ENCODE measurements at regions not wholly inside any gene's neighbourhood (a gene's known extent, or its start where the extent isn't known, plus 50 kb on each side); places are given as distances from the start of the nearest gene placed in this dataset.

- DNase-seq = no peak
These were observed 370.4 kb upstream of the CDIN1 start for GRCh38 chr15:36208868-36209582.

GRCh38 chr15:36210426-36210825 lies 369.0 kb upstream of the CDIN1 start:
- DNase-seq = no peak

GRCh38 chr15:36218322-36218721 lies 361.1 kb upstream of the CDIN1 start:
- DNase-seq = no peak

- DNase-seq = no peak
These were observed 360.4 kb upstream of the CDIN1 start for GRCh38 chr15:36218991-36219390.

- DNase-seq = no peak
These were observed 357.4 kb upstream of the CDIN1 start for GRCh38 chr15:36221992-36222391.

- DNase-seq = no peak
These were observed 348.6 kb upstream of the CDIN1 start for GRCh38 chr15:36230776-36231175.

- DNase-seq = no peak
These were observed 346.9 kb upstream of the CDIN1 start for GRCh38 chr15:36232491-36232890.

GRCh38 chr15:36234743-36235142 lies 344.7 kb upstream of the CDIN1 start:
- DNase-seq = no peak

GRCh38 chr15:36235173-36235572 lies 344.3 kb upstream of the CDIN1 start:
- no peak for DNase-seq

- no peak for DNase-seq
These were observed 339.9 kb upstream of the CDIN1 start for GRCh38 chr15:36239509-36239908.

GRCh38 chr15:36251450-36251849 lies 328.0 kb upstream of the CDIN1 start:
- DNase-seq = no peak

GRCh38 chr15:36252146-36252711 lies 327.2 kb upstream of the CDIN1 start:
- DNase-seq = no peak

- no peak for DNase-seq
These were observed 325.0 kb upstream of the CDIN1 start for GRCh38 chr15:36254426-36254825.

GRCh38 chr15:36256404-36256807 lies 323.0 kb upstream of the CDIN1 start:
- DNase-seq = no peak

GRCh38 chr15:36263666-36264065 lies 315.8 kb upstream of the CDIN1 start:
- DNase-seq = no peak

- DNase-seq = no peak
These were observed 314.0 kb upstream of the CDIN1 start for GRCh38 chr15:36265422-36265821.

GRCh38 chr15:36271048-36271447 lies 308.4 kb upstream of the CDIN1 start:
- no peak for DNase-seq

GRCh38 chr15:36275656-36276055 lies 303.8 kb upstream of the CDIN1 start:
- DNase-seq = no peak

- no peak for DNase-seq
These were observed 301.2 kb upstream of the CDIN1 start for GRCh38 chr15:36278219-36278618.

- DNase-seq = no peak
These were observed 296.6 kb upstream of the CDIN1 start for GRCh38 chr15:36282821-36283220.

- DNase-seq = no peak
These were observed 294.5 kb upstream of the CDIN1 start for GRCh38 chr15:36284911-36285310.

GRCh38 chr15:36291501-36291900 lies 287.9 kb upstream of the CDIN1 start:
- DNase-seq = no peak

GRCh38 chr15:36294359-36294758 lies 285.1 kb upstream of the CDIN1 start:
- no peak for DNase-seq

GRCh38 chr15:36301947-36302346 lies 277.5 kb upstream of the CDIN1 start:
- DNase-seq = no peak

GRCh38 chr15:36313021-36313420 lies 266.4 kb upstream of the CDIN1 start:
- no peak for DNase-seq
